NK-92 treated with Interleukin-12 subunit alpha and Interleukin-12 subunit beta, amount 100 ng/mL, for 24 hours (cell line): ENCODE measurements at regions not wholly inside any gene's neighbourhood (a gene's known extent, or its start where the extent isn't known, plus 50 kb on each side); places are given as distances from the start of the nearest gene placed in this dataset.
"Not testable (repeated sequence)": the region's sequence is repeated elsewhere in the genome, so short reads cannot be mapped to it uniquely, and the experiment has no call there.

Source experiments
- DNase-seq: peaks from one replicate; lab custom pipeline; 2025; lab: John Stamatoyannopoulos, UW

GRCh38 chr14:84922370-84922769, 607.6 kb upstream of the FLRT2 start:
- no peak for DNase-seq

GRCh38 chr14:84926656-84927055, 603.3 kb upstream of the FLRT2 start:
- DNase-seq = no peak

GRCh38 chr14:84927096-84927827, 602.7 kb upstream of the FLRT2 start:
- DNase-seq = no peak

- no peak for DNase-seq
Observed at GRCh38 chr14:84929086-84929485, 600.9 kb upstream of the FLRT2 start.

GRCh38 chr14:84929834-84930233, 600.1 kb upstream of the FLRT2 start:
- no peak for DNase-seq

- no peak for DNase-seq
Observed at GRCh38 chr14:84937016-84937415, 592.9 kb upstream of the FLRT2 start.

GRCh38 chr14:84937449-84937848, 592.5 kb upstream of the FLRT2 start:
- DNase-seq = no peak

GRCh38 chr14:84944901-84945300, 585.0 kb upstream of the FLRT2 start:
- not testable (repeated sequence) for DNase-seq

- no peak for DNase-seq
Observed at GRCh38 chr14:84959851-84960520, 570.0 kb upstream of the FLRT2 start.

GRCh38 chr14:84961637-84962036, 568.3 kb upstream of the FLRT2 start:
- no peak for DNase-seq

GRCh38 chr14:84963518-84963917, 566.4 kb upstream of the FLRT2 start:
- DNase-seq = no peak

GRCh38 chr14:84965279-84965678, 564.7 kb upstream of the FLRT2 start:
- DNase-seq = no peak

- no peak for DNase-seq
Observed at GRCh38 chr14:84969501-84969900, 560.4 kb upstream of the FLRT2 start.

- no peak for DNase-seq
Observed at GRCh38 chr14:84975241-84975902, 554.6 kb upstream of the FLRT2 start.

GRCh38 chr14:84976805-84977204, 553.1 kb upstream of the FLRT2 start:
- DNase-seq = no peak

- no peak for DNase-seq
Observed at GRCh38 chr14:84987042-84987441, 542.9 kb upstream of the FLRT2 start.

- DNase-seq = no peak
Observed at GRCh38 chr14:84988357-84988756, 541.6 kb upstream of the FLRT2 start.

- DNase-seq = no peak
Observed at GRCh38 chr14:84991021-84991420, 538.9 kb upstream of the FLRT2 start.

GRCh38 chr14:84998216-84998615, 531.7 kb upstream of the FLRT2 start:
- no peak for DNase-seq

GRCh38 chr14:85002846-85003245, 527.1 kb upstream of the FLRT2 start:
- no peak for DNase-seq

- no peak for DNase-seq
Observed at GRCh38 chr14:85003805-85004204, 526.1 kb upstream of the FLRT2 start.

- DNase-seq = no peak
Observed at GRCh38 chr14:85009506-85009905, 520.4 kb upstream of the FLRT2 start.

- no peak for DNase-seq
Observed at GRCh38 chr14:85010186-85010585, 519.8 kb upstream of the FLRT2 start.
